Raji (cell line): ENCODE measurements at regions not wholly inside any gene's neighbourhood (a gene's known extent, or its start where the extent isn't known, plus 50 kb on each side); places are given as distances from the start of the nearest gene placed in this dataset.

Source experiments
- POLR2A ChIP-seq: IDR thresholded peaks from 2 replicates; pipeline ENCODE4 v1.6.1; 2011; ENCODE audit warnings: low read depth, low read length, control low read depth; ENCODE audit not compliant: insufficient read depth

GRCh38 chr6:105838171-105838570 is 248.0 kb upstream of the PRDM1 start:
- TF ChIP-seq POLR2A = no peak

- TF ChIP-seq POLR2A = no peak
Measured at GRCh38 chr6:105836889-105837288, 249.2 kb upstream of the PRDM1 start.

GRCh38 chr6:105836379-105836778 is 249.8 kb upstream of the PRDM1 start:
- no peak for TF ChIP-seq POLR2A

GRCh38 chr6:105835373-105835772 is 250.8 kb upstream of the PRDM1 start:
- TF ChIP-seq POLR2A = no peak

- TF ChIP-seq POLR2A = no peak
Measured at GRCh38 chr6:105833959-105834947, 251.9 kb upstream of the PRDM1 start.

GRCh38 chr6:105832313-105832761 is 253.8 kb upstream of the PRDM1 start:
- no peak for TF ChIP-seq POLR2A

- no peak for TF ChIP-seq POLR2A
Measured at GRCh38 chr6:105831311-105832097, 254.6 kb upstream of the PRDM1 start.

- TF ChIP-seq POLR2A = no peak
Measured at GRCh38 chr6:105825210-105825609, 260.9 kb upstream of the PRDM1 start.

- no peak for TF ChIP-seq POLR2A
Measured at GRCh38 chr6:105824732-105825131, 261.4 kb upstream of the PRDM1 start.

- TF ChIP-seq POLR2A = no peak
Measured at GRCh38 chr6:105821777-105822176, 264.4 kb upstream of the PRDM1 start.

GRCh38 chr6:105821027-105821426 is 265.1 kb upstream of the PRDM1 start:
- TF ChIP-seq POLR2A = no peak

- no peak for TF ChIP-seq POLR2A
Measured at GRCh38 chr6:105819745-105820144, 266.4 kb upstream of the PRDM1 start.

GRCh38 chr6:105818505-105818904 is 267.6 kb upstream of the PRDM1 start:
- TF ChIP-seq POLR2A = no peak

- no peak for TF ChIP-seq POLR2A
Measured at GRCh38 chr6:105817961-105818360, 268.2 kb upstream of the PRDM1 start.

GRCh38 chr6:105817370-105817769 is 268.8 kb upstream of the PRDM1 start:
- no peak for TF ChIP-seq POLR2A

- no peak for TF ChIP-seq POLR2A
Measured at GRCh38 chr6:105816847-105817246, 269.3 kb upstream of the PRDM1 start.
